ENCODE measurements at regions not wholly inside any gene's neighbourhood (a gene's known extent, or its start where the extent isn't known, plus 50 kb on each side); places are given as distances from the start of the nearest gene placed in this dataset.

GRCh38 chr13:60755380-60756163, 358.6 kb downstream of the TDRD3 start:
- Histone ChIP-seq H3K79me2 (ENCODE audit: insufficient read depth) (no peaks in the 10 kb centered on the region), H3K4me3 (ENCODE audit: low read depth in 2 of 2, low read length in 1 of 2) (no peak overlapping the region), H3K9ac (no peak overlapping the region), H3K9me2 (no peaks in the 10 kb centered on the region), H3F3A (replicated peaks; ENCODE audit: insufficient read depth) (no peaks in the 10 kb centered on the region), H3K27ac (ENCODE audit: low read depth in 2 of 2, low read length in 1 of 2) (no peak overlapping the region), H3K4me2 (no peak overlapping the region), H2AFZ (ENCODE audit: low read depth) (no peak overlapping the region), H3K4me1 (ENCODE audit: control insufficient read depth in 1 of 2, insufficient read depth in 2 of 2, low read depth in 1 of 2, low read length in 1 of 2) (peaks cover 0 to 2% of the 10 kb centered on the region in 2 experiments; a peak in 3 of 4 replicates), H4K20me1 (ENCODE audit: insufficient read depth) (no peaks in the 10 kb centered on the region), H3K9me3 (no peaks in the 10 kb centered on the region), H3K27me3 (ENCODE audit: insufficient read depth) (no peaks in the 10 kb centered on the region), H3K36me3 (replicated peaks in 1 of 2; ENCODE audit: control insufficient read depth in 1 of 2, insufficient read depth in 2 of 2, low read length in 1 of 2) (no peaks in the 10 kb centered on the region)
- TF ChIP-seq RCOR1 (IDR thresholded peaks at IDR 0.05; ENCODE audit: low read length) (peak; percentile 32; the same call in 1 of the 2 replicates), CTCF (IDR thresholded peaks at IDR 0.05) (no peak), RAD21 (IDR thresholded peaks at IDR 0.05; ENCODE audit: low read length) (peak; percentile 30)
- 18% methylated on average over 4 of the region's 4 CpGs for WGBS (ENCODE audit: low lambda C conversion rate)
- no peak for DNase-seq
- POLR2A ChIA-PET: no interaction called here
- CTCF ChIA-PET: no interaction called here

GRCh38 chr13:60754211-60755090, 357.4 kb downstream of the TDRD3 start:
- H3K79me2 ChIP-seq (ENCODE audit: insufficient read depth): no peaks in the 10 kb centered on the region
- ChIA-PET POLR2A (no interaction called here), CTCF (no interaction called here)
- H3F3A ChIP-seq (replicated peaks; ENCODE audit: insufficient read depth): no peaks in the 10 kb centered on the region
- H3K9me3 ChIP-seq: no peaks in the 10 kb centered on the region
- TF ChIP-seq USF1 (IDR thresholded peaks at IDR 0.05; ENCODE audit: borderline replicate concordance, low read depth) (no peak), FOXJ3 (CRISPR knock-in tag; IDR thresholded peaks at IDR 0.05) (no peak), EZH2phosphoT487 (IDR thresholded peaks at IDR 0.05; ENCODE audit: borderline replicate concordance, low read depth) (no peak), MAX (IDR thresholded peaks at IDR 0.05; ENCODE audit: low read depth) (no peak), MEF2A (IDR thresholded peaks at IDR 0.05; ENCODE audit: borderline replicate concordance, low read depth) (no peak)
- no peak overlapping the region for H3K4me3 ChIP-seq (ENCODE audit: low read depth in 2 of 2, low read length in 1 of 2)
- H2AFZ ChIP-seq (ENCODE audit: low read depth): no peak overlapping the region
- H3K36me3 ChIP-seq (replicated peaks in 1 of 2; ENCODE audit: control insufficient read depth in 1 of 2, insufficient read depth in 2 of 2, low read length in 1 of 2): no peaks in the 10 kb centered on the region
- H3K4me2 ChIP-seq: no peak overlapping the region
- DNase-seq: no peak
- H3K27me3 ChIP-seq (ENCODE audit: insufficient read depth): no peaks in the 10 kb centered on the region
- H3K4me1 ChIP-seq (ENCODE audit: control insufficient read depth in 1 of 2, insufficient read depth in 2 of 2, low read depth in 1 of 2, low read length in 1 of 2): peaks cover 0 to 2% of the 10 kb centered on the region in 2 experiments; a peak in 3 of 4 replicates
- H4K20me1 ChIP-seq (ENCODE audit: insufficient read depth): no peaks in the 10 kb centered on the region
- H3K27ac ChIP-seq (ENCODE audit: low read depth in 2 of 2, low read length in 1 of 2): no peak overlapping the region
- no peak overlapping the region for H3K9ac ChIP-seq
- H3K9me2 ChIP-seq: no peaks in the 10 kb centered on the region
- WGBS (ENCODE audit: low lambda C conversion rate): 48% methylated on average over 9 of the region's 10 CpGs

Data from SK-N-SH (cell line).